GM18505 (cell line): ENCODE measurements at regions not wholly inside any gene's neighbourhood (a gene's known extent, or its start where the extent isn't known, plus 50 kb on each side); places are given as distances from the start of the nearest gene placed in this dataset.

Experiments used
- ATAC-seq: cut with Tn5 transposase; IDR thresholded peaks from one replicate; pipeline ENCODE4 v1.9.1; 2021; ENCODE audit not compliant: unreplicated experiment
- POLR2A ChIP-seq: IDR thresholded peaks from 4 replicates; pipeline ENCODE4 v1.6.1; 2011; ENCODE audit warnings: borderline replicate concordance; ENCODE audit not compliant: insufficient read depth, insufficient read length; ENCODE audit errors: extremely low read depth

- TF ChIP-seq POLR2A: no peak
- no peak for ATAC-seq
These were observed 307.1 kb downstream of the OSR1 start for GRCh38 chr2:19051203-19051831.

DNA sequence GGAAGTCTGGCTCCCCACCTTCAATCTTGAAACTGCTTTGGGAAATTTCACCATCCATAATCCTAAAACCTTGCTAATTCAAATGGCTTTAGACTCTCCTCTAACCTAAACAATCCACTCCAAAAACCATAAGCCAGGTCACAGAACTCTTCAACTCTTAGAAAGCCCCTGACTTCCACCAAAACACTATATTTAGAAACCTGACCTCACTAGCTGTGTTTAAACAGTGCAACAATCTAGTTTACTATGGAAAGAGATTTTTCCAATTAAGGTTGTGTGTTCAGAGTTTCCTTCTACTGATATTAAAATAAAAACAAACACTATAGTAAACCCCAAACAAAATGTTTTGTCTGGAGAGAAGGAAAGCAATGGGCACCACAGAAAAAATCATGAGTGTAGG is 308.1 kb downstream of the OSR1 start:
- no peak for ATAC-seq
- no peak for TF ChIP-seq POLR2A

DNA sequence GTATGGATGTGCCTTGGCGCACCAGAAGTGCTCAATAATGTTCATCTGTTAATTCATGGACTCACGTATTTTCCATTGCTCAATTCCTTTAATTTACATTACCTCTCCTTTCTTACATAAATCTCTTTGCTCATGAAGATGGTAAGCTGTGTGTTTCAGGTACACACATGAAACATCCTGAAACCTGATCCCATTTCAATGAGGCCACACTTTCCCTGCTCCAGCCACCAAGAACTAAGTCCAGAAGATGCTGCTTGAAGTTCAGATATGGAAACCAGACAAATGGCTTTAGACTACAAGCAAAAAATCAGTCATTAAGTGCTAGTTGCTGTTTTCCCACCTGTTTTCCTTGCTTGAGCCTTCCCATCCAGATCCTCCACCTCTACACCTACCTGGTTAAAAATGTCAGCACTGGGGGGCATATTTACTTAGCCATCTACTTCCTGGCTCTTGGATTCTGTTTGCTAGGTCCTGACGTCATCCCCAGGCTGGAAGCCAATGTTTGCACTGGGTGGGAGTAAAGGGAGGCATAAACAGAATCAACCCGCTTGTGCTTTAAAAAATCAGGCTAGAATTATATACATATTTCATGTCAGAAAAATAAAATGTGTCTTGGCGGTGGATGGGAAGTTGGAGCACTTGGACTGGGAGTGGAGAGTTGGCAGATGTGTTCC is 309.7 kb downstream of the OSR1 start:
- TF ChIP-seq POLR2A: no peak
- ATAC-seq: no peak

DNA sequence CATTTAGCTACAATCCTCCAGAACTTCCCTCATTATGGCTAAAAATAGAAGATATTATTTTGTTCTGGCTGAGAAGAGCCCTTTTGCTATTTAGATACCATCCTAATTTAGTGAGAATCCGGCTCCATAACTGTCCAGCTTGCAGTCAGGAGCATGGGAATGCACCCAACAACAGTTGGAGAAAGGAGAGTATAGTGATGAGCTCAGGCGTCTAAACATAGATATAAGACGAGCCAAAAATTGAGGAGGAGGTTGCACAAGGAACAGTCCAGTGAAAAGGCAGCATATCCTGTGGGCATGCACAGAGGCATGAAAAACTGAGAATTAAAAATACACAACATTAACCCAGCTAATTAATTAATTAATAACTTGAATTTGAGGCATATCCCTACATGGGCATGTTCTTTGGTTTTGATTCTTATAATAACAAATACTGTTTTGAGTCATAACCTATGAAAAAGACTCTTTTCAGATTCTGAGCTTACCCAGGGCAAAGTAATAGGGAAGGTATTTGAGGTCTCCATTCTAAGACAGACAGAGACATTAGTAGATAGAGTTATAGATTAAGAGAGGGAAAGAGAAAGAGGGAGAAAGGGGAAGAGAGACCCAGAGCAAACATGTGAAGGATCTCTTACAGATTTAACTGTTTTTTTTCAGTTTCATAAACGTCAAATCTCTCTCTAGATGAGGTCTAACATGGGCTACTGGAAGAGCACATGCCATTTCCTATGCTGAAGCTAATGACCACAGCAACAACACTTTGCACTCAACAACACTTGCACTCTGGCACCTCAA is 311.2 kb downstream of the OSR1 start:
- peak; percentile 80 for ATAC-seq
- no peak for TF ChIP-seq POLR2A

GRCh38 chr2:19045151-19045550 is 313.3 kb downstream of the OSR1 start:
- ATAC-seq: no peak
- TF ChIP-seq POLR2A: no peak

GRCh38 chr2:19043893-19044292 is 314.5 kb downstream of the OSR1 start:
- no peak for ATAC-seq
- TF ChIP-seq POLR2A: no peak

- ATAC-seq: no peak
These were observed 316.9 kb downstream of the OSR1 start for GRCh38 chr2:19041434-19042041.

GRCh38 chr2:19038071-19039015 is 320.1 kb downstream of the OSR1 start:
- ATAC-seq: no peak
- no peak for TF ChIP-seq POLR2A

More at GRCh38 chr2:19041434-19042041, 316.9 kb downstream of the OSR1 start:
- no peak for TF ChIP-seq POLR2A

DNA sequence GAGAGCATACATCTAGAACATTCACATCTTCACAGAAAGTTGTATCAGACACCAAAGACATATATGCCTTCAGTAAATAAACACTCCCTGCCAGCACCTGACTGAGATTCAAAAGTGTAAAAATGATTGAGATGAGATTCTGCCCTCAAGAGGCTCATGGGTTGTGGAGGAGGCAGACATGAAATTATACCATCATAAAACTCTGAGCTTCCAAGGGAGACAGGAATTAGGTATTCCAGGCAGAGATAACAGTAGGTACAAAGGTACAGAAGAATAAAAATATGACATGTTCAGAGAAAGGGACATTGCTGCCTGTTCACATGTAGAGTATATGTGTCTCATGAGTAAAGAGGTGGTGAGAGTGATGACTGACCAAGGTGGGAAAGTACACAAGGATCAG is 322.3 kb downstream of the OSR1 start:
- TF ChIP-seq POLR2A: no peak
- ATAC-seq: no peak

- TF ChIP-seq POLR2A: no peak
- no peak for ATAC-seq
These were observed 323.2 kb downstream of the OSR1 start for GRCh38 chr2:19035238-19035637.

- no peak for TF ChIP-seq POLR2A
- ATAC-seq: no peak
These were observed 325.2 kb downstream of the OSR1 start for GRCh38 chr2:19033240-19033639.

DNA sequence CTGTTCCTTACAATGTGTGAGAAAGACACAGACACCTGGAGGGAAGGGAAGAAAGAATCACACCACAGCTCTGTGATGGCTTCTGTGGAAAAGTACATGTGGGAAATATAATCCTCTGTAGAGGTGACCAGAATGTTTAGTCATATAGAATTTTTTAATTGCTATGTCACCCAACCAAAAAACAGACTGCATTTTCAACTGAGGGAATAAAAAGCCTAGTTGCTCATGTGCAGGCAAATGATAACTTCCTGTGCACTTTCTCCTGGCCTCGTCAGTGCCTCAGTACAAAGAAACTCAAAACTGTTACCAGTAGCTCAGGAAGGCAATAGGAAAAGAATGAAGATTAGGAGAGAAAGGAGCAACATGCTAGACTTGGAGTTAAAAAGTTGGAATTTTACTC is 326.8 kb downstream of the OSR1 start:
- ATAC-seq: no peak
- TF ChIP-seq POLR2A: no peak
